Epithelial cell of proximal tubule (primary cell): ENCODE measurements at regions not wholly inside any gene's neighbourhood (a gene's known extent, or its start where the extent isn't known, plus 50 kb on each side); places are given as distances from the start of the nearest gene placed in this dataset.

Source experiments
- DNase-seq: peaks from one replicate; pipeline ENCODE4 v3.0.0-alpha.2; 2011; ENCODE audit warnings: low read depth
- H3K4me3 ChIP-seq: 2 replicates; pipeline ENCODE4 v1.5.1; 2011; ENCODE audit warnings: low read depth, mild to moderate bottlenecking, low read length
- TF ChIP-seq, protein P1 (sequence below): conservative IDR thresholded peaks from 2 replicates; pipeline ENCODE4 v1.5.1; 2012; ENCODE audit warnings: low read depth, mild to moderate bottlenecking, low read length

DNA sequence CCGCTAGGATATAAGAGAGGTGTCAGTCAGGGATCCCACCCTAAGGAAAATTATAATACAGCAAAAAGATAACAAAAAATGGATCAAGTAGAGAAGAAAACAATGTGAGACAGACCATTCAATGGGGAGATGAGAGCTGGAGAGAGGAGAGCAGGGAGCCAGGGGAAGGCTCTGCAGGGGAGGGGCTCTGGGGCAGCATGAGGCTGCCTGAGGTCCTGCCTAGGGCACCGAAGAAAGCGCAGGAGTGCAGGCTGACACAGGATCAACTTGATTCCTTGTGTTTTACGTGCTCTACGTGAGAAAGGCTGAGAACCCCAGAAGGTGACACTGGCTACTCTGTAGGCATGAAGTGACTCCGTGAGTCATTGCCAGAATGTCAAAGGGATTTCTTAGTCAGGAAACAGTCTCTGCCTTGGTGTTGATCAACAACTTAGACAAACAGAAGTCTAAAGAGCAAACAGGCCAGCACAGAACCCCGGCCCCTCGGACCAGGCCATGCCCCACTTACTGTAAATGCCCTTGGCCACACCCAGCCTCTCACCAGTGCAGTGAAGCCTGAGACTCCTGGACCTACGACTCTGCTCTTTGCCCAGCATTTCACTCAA lies 290.1 kb upstream of the PRDM1 start:
- TF ChIP-seq, protein P1, sequence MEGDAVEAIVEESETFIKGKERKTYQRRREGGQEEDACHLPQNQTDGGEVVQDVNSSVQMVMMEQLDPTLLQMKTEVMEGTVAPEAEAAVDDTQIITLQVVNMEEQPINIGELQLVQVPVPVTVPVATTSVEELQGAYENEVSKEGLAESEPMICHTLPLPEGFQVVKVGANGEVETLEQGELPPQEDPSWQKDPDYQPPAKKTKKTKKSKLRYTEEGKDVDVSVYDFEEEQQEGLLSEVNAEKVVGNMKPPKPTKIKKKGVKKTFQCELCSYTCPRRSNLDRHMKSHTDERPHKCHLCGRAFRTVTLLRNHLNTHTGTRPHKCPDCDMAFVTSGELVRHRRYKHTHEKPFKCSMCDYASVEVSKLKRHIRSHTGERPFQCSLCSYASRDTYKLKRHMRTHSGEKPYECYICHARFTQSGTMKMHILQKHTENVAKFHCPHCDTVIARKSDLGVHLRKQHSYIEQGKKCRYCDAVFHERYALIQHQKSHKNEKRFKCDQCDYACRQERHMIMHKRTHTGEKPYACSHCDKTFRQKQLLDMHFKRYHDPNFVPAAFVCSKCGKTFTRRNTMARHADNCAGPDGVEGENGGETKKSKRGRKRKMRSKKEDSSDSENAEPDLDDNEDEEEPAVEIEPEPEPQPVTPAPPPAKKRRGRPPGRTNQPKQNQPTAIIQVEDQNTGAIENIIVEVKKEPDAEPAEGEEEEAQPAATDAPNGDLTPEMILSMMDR, result no peak
- no peak overlapping the region for H3K4me3 ChIP-seq
- DNase-seq, result no peak

DNA sequence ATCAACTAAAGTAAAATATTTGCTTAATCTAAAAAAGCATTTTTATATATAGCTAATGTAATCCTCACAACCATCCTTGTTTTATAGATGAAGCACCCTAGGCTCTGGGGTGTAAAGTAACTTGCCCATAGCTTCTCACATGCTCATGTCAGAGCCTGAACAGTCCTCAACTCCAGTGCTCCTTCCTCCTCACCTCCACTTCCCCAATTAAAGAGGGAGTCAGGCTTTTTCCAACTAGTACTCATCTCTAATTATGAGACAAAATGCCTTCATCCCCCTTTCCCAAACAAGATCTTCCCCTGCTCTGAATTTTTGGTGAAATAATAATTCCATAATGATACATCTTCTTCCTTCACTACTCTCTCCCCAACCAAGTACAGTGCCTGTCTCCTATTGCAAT lies 290.8 kb upstream of the PRDM1 start:
- TF ChIP-seq, protein P1, result no peak
- H3K4me3 ChIP-seq, result no peak overlapping the region
- no peak for DNase-seq

DNA sequence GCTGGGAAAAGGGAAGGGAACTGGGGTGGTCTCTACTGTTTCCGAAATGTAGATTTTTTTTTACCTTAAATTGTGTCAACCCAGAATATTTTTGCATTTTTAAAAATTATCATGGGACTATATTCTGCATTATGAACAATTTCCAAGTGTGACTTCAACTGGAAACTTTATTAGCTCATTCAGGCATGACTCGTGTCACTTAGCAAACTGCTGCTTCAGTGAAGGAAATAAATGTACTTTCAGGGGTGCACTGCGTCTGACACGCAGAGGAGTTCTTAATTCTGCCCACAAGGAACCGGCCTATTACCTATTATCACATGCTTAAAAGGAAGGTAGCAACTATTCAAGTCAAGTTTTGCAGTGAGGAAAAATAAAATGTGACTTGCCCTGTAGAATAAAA lies 291.3 kb upstream of the PRDM1 start:
- TF ChIP-seq, protein P1, result no peak
- DNase-seq, result no peak
- H3K4me3 ChIP-seq, result no peak overlapping the region

DNA sequence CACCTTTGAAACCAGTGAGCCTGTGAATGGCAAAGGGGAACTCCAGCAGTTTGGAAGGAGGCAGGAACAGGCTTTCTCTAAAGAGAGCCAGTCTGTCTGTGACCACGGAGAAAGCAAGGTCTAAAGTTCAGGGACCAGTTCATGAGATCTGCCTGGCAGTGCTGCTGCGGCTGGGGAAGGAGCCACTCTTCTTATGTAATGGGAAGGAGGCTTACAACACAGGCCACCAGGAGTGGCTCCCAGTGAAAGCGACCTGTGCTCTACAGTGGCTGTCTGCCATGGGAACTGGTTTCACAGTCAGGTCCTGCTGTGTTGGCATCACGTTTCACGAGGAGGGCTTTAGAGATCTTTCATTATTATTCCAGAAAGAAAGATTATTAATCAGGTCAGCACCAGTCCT lies 291.9 kb upstream of the PRDM1 start:
- H3K4me3 ChIP-seq, result no peak overlapping the region
- TF ChIP-seq, protein P1, result no peak
- DNase-seq, result no peak

DNA sequence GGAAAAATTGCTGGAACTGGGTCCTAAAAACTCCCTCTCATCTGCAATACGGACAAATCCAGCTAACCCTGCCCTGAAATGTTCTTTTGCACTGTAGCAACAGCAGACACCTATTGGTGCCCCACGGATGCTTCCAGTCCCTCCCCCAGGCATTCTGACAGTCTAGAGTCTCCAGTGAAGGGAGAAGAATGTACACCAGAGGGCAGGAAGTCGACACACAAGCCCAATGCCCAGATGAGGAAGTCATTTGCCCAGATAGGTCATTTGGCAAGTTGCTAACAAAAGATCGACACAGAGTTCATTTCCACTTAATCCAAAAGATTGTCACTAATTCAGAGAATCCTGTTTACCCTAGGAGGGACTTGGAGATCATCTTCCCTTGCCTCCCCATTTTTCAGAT lies 293.0 kb upstream of the PRDM1 start:
- no peak for DNase-seq
- TF ChIP-seq, protein P1, result peak; percentile 41
- no peak overlapping the region for H3K4me3 ChIP-seq

DNA sequence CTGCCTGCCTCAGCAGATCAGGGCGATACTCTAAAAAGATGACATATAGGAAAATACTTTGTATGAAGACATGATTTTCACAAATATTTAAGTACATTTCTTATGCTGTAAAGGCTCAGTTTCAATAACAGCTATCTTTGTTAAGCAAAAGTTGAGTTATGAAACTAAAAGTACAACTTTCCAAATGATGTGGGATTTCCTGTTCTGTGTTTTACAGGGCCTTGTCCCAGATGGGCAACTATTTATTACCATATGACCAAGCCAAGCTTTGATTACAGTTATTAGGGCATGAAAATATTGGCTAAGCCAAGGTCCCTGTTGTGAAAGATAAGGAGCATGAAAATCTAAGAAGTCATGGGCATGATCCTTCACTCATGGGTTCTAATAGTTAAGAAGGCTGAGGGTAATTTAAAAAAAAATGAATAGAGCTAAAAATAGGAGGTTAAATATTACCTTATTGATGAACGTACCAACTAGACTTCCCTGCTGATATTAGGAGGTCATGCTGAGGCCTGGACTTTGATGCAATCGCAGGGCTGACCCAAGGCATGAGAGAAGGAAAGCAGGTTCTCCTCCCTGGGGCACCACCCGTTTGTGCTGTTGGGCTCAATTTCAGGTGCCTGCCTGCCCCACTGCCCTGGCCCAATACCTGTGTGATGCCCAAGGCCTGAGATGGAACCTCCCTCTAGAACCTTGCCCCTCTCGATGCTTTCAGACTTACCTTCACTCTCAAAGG lies 294.4 kb upstream of the PRDM1 start:
- TF ChIP-seq, protein P1, result no peak
- DNase-seq, result no peak
- H3K4me3 ChIP-seq, result no peak overlapping the region

DNA sequence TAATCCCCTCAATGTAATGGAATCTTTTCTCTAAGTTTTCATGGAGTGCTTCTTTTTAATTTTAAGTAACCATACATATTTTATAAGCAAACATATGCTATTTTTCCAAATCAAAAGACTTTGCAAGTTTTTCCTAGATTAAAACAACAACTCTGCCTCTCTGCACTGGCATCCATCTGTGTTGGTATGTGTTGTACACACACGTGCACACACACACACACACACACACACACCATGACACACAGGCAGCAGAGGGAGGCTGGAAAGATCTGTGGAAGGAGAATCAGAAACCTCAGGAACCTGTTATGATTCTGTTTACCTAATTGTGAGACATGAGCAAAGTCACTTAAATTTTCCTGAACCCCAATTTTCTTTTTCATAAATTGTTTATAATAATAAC lies 295.0 kb upstream of the PRDM1 start:
- H3K4me3 ChIP-seq, result no peak overlapping the region
- TF ChIP-seq, protein P1, result no peak
- DNase-seq, result no peak
